Nucleus accumbens (tissue), 56 donors: ENCODE measurements at regions not wholly inside any gene's neighbourhood (a gene's known extent, or its start where the extent isn't known, plus 50 kb on each side); places are given as distances from the start of the nearest gene placed in this dataset.

ENCODE experiments used
- DNase-seq, 56 donors: peaks; one replicate each; lab custom pipeline; 2025; lab: John Stamatoyannopoulos, UW

DNA sequence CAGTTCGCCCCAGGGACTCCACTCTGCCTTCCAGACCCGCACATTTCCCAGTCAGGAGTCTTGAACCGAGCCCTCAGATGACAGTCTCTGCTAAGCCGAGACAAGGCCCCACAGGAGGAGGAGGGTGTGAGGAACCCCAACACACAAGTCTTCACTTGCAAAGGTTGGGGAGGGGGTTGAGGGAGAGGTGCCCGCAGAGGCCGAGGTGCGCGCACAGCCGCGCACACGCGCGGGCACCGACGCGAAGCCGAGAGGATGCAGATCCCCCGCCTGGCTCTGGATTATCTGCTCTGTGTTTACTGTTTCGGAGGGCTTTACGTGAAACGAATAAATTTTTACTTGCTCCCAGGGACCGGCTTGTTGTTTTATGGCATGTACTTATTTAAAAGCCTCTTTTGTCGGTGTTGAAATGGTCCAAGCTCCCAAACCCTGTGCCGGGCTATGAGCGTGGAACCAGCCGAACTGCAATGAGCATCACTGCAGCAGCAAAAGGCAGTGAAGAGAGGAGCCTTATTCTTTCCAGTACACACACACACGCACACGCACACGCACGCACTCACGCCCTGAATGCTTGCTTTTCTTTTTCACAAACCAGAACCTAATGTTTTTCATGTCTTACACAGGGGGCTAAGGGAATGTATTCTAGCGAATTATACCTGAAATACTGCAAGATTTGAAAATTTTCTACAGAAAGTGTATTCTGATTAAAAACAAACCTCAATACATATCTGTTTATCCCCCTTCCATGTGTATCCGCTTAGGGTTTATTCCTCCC lies 297.7 kb downstream of the PARP8 start:
- peak in 22 of 56 donors; percentile 12 to 60 (median 37) for DNase-seq

DNA sequence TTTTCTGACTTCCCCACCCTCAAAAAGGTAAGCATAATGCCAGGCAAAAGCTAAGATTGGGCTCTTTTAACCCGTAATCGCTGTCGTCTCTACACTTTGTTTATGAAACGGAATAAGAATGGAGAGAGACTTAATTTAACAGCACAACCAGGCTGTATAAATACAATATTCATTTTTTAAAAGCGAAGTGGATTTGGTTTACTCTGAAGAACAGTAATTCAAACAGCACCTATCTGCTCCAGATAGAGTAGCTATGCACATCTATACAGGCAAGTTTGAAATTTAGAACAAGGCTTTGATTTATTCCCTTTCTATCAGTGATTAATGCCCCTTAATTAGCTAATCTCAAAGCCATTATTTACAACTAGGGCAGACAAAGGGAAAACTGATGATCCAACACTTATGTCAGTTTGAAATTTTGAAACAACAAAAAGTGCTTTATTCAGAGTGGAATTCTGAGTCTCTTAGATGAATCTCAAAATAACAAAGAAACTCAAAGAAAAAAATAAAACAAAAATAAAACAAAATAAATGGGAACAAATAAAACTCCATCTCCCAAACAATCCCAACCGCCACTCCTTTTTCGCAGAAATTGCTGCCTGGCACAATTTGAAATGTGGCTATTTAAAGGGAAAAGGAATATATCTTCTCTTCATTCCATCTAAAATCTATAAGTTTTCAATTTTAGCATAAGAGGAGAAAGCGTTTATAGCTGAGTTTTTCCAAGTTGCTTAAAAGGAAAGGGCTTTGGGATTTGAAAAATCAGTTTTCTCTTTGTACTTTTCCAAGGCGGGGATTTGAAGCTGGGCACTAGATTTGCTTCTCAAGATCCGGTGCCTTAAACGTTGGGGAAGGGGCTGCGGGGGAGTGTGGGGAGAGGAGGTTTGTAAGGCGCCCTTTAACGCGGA lies 298.6 kb downstream of the PARP8 start:
- DNase-seq = no peak

DNA sequence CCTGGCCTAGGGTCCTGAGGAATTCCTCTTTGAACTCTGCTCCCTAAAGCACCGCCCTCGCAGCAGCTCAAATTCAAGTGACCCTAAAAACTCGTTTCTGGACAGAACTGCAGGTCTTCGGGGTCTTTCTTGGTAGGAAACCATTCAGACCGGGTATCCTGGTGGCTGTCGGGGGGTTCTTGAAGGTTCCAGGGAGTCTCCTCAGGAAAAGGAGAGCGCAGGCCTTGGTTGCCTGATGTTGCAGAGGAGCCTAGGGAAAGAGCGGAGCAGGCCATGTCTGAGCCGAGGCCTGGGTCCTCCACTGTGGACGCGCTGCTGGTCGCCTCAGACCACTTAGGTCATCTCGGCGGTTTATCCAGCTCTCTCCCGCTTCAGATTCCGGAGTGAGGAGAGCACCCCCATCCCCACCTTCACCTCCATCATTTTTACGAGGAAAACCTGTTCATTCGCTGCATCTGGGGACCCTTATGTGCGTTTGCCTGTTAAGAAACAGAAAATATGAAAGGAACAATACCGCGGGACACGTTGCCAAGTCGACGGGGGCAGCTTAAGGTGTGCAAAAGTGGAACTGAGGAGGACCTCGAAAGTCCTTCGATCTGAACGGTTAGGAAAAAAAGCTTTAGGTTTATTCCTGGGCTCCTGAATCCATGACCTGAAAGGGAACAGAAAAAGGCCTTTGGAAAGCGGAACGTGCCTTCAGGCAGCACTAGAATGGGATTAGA lies 299.4 kb downstream of the PARP8 start:
- no peak for DNase-seq

DNA sequence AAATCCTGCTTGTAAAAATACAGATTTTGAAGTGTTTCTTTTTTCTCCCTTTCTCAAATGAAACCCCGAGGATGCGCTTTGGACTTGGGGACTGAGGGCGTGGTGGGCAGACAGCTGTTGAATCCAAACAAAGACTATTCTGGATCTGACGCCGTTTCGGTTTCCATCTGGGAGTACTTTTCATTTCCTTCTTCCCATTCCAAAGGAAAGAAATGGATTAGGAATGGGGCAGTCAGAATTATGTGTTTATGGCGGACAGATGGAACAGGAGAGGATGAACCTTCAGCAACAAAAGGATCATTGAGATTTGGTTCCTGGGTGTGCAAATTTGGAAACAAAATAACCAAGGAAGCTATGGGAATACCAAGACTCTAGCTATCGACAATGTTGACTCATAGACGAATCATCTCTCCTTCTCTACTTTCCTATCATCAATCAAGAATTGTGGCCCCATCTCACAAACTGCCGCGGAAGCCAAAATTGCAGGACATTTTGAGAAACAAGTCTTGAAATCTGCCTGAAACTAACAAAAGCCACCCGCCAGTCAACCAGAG lies 300.6 kb downstream of the PARP8 start:
- DNase-seq = no peak

DNA sequence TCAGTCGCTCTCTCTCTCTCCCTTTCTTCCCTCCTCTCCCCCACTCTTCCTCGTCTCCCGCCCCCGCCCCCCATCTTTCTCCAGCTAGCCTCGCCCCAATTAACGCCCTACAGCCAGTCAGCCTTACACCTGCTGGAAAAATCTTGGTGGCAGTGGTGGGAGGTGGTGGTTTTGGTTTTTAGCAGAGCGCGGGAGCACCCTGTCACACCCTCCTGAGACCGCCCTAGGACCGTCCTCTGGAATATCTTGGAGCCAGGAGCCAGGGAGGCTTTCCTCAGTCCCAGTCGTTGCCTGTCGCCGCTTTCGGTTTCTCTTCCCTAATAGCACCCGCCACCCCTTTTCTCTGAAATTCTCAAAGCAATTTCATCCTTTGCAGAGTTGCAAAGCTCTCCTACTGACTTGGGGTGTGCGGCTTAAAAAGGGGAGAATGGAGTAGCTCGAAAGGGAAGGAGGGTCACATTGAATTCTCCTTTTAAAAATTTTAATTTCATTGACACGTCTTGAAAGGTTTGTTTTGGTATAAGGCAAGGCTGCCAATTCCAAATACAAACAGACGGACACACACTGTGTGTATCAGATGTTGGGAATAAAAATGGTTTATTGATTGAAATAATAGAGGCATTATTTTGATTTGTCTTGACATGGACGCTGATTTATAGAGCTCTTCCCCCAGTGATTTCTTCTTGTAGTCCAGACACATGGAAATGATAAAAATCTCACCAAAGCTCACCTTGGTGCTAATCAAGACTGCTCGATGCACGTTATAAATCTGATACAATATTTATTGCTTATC lies 301.3 kb downstream of the PARP8 start:
- DNase-seq = peak in 16 of 56 donors; percentile 8 to 64 (median 18)

DNA sequence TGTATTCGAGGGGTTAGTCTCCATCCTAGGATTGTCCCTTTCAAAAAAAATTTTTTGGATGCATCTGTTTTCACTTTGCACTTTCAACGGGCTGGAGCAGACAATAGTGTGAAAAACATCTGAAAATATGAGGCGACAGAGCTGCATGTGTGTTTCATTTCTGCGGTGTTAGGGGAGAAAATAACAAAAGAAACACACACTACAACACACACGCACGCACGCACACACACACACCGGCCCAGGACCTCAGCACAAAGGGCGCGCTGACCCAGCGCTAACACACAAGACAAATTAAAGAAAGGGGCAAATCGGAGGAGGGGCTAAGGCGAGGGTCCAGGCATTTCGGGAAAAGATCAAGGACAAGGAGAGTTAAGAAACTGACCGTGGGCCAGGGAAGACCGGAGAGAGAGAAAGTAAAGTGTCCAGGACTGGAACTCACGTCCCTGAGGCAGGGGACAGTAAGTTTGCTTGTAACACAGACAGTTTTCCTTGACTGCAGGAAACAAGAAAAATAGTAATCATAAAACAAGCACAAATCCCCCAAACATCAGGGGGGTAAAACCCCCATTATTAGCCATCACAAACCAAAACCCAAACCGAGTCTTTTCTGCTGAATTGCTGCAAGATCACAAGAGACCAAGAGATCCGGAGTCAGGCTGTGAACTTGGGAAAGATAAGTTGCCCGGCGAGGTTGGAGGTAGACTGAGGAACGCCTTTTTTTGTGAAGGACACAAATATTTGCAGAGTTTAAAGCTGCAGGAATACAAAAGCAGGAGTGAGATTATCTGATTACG lies 302.1 kb downstream of the PARP8 start:
- DNase-seq = peak in 4 of 56 donors; percentile 2 to 41 (median 18)

DNA sequence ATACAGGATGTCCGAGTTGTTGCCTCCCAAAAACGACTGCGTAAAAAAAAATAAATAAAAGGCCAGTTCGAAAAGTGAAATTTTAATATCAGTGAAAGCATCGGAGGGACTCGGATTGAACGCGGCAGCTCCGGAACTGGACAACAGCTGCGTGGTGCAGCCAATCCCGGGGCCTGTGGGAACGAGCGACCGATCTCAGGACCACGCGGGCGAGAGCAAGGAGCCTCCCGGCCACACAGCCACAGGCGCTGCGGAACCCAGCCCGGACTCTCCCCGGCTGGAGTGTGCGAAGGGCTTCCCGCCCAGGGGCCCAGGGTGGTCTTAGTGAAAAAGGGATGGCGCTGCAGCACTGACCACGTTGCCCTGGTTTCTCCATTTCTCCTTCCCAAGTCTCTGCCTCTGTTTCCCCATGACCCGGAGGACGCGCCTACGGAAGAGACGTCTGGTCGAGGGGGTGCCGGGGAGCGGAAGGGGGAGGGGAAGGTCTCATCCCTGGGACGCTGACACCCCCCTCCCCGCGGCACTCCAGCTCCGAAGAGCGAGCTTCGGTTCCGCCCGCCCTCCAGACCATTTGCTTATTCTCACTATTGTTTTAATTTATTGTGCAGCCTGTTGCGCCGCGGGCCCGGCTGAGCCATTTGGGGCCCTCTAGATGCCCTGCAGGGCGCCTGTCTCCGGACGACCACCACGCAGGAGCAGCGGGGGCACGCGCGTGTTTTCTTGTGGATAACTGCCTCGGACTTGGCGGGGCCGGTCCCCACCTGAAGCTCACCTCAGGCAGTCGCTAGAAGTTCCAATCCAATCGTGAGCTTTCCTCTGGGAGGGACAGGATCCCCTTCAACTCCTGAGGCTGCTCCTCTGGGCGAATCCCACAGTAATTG lies 303.0 kb downstream of the PARP8 start:
- DNase-seq = peak in 14 of 56 donors; percentile 4 to 61 (median 30)

DNA sequence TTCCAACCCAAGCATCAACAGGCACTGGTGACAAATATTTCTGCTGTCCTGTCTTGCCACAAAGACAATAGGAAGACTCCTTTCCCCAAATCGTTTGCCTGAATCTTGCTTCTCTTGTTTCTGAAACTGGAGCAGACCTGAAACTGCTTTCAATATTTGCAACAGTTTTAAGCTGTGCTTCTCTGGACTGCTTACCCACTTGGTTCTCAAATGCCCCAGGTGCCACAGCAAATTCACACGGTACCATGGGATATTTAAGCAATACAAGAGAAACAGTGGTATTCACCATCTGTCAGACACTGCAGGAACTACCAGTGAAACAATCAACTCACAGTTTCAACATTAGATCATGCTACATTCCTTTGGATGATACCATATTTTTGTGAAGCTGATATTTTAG lies 309.4 kb downstream of the PARP8 start:
- no peak for DNase-seq

DNA sequence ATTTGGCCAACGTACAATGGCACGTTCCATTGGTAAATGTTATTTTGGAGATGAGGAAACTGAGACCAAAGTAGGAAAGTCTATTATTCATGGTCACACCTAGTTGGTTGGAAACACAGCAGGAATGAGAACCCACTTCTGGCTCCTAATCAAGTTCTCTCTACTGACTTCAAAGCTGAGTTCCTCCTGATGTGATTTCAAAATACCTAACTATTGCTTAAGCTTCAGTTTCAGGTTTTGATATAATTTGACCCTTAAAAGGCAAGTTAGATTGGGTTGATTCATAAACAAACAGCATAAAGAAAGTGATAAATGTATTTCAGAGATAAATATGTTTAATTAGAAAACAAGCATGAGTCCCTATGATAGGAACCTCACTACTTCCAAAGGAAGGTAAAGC lies 312.5 kb downstream of the PARP8 start:
- DNase-seq = no peak

DNA sequence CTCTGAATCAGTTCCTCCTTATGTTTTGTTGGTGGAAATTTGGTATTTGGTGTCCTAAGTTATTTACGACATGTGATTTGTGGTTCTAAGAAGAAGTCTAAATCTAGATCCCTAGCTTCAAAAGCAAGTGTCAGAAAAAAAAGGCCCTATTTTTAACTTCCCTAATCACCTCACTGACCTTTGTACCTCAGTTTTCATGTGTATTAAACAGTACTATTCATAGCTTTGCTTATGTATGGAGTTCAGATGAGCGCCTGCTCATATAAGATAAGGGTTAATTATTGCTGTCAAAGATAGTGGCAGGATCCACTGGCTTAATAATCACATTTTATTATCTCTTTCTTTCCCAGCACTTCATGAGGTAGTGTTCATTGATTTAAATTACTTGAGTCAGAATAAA lies 318.2 kb downstream of the PARP8 start:
- no peak for DNase-seq

DNA sequence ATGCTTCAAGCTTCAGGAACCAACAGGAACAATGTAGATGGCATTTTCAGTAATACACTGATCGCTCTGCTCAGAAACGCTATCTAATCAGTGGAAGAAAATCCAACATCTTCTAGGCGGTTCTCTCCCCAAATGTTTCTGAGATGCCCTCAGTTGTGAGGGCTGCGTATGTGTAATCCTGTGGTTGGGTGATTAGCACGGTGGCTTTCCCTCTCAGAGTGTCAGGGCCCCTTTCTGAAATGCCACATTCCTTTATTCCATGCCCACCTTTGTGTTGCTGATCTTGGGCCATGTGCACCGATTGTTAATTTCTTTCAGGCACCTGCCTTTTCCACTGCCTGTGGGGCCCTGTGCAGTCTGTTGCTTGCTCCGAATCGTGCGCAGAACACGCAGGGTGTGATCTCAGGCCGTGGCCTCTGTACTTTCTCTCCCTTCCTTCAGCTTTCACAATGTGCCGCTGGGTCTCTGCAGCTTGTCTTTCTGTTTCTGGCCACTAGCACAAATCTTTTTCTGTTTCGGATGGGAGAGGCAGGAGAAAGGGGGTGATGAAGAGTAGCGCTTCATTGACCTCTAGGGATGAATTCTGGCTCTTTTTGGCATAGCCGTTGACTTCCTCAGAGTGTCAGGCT lies 324.0 kb downstream of the PARP8 start:
- no peak for DNase-seq

DNA sequence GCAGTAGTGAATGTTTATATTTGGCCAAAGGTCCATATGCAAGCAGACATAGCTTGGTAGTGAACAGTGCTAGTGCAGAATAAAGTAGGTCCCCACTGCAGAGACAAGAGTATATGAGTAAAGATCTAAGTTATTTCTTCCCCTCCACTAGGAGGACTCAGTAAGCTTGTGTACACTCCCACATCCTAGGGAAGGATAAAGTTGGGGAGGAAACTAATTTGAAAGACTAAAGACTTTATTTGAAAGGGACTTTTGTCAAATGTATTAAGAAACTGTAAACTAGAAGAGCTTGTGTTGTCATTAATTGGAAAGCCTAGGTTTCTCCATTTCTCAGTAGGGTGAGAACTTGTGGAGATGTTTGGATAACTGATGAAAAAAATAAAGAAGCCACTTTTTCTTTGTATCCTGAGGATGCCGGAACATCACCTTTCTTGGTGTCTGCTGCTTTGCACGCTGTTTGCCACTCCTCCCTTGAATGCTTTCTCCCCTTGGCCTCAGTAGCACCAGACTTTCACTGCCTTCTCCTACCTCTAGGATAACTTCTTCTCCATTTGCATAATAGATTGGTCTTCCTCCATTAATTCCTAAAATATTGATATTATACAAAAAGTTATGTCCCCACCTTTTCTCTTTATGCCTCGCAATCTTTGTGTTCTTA lies 329.0 kb downstream of the PARP8 start:
- no peak for DNase-seq

DNA sequence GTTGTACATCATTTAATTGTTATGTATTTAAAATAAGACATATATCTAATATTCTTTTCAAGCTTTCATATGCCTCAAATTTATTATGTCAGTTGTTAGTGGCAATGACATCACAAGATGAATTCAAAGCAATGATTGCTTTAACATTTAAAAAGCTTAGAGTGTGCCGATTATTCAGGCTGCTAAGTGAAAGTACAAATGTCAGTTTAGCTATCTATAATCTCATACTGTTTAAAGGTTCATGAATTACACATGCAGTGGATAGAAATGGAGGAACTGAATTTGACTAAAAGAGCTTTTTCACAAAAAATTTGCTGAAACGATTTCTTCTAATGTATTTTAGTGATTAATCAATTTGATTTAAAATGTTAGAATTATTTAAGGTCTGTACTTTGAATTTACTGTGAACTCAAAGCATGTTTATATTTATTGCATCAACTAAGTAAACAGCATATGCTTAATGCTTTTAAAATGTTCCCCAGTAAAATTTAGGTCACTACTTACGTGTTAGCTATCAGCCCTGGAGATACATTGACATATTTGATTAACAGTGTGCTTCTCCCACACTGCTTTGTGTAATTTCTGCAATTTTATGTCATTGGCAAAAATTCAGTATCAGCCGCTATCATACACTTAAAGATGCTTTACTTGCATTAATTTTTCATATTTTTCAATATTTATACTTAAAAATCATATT lies 334.9 kb downstream of the PARP8 start:
- DNase-seq = no peak

DNA sequence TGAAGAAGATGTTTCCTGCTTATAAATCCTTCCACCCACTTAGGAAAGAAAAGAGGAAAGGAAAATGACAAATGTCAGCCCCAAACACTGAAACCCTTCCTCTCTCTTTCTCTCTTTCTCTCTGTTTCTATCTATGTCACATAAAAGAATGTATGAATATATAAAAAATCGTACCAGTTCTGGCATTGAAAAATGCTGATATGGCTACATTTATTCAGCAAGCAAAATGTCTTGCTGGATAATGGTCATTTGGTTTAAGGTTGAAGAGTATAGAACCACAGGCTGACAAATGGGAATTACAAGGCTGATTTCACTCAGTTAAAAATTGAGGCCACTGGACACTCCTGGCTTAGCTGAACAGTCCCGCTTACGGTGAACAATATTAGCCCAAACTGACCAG lies 335.9 kb downstream of the PARP8 start:
- no peak for DNase-seq

DNA sequence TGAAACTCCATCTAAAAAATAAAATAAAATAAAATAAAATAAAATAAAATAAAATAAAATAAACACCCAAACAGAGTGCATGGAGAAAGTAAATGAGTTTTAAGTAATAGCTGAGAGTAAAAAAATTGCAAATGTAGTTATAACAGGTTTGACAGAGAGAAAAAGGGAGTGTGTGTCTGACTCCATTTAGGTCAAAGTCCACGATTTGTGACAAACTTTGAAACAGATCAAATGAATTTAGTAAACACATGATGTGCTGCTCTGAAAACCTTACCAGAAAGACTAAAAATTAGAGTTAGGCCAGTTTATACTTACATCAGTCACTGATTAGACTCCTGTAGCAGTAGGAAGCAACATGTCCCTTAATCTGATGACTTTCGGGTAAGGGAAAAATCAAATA lies 346.6 kb downstream of the PARP8 start:
- DNase-seq = no peak

DNA sequence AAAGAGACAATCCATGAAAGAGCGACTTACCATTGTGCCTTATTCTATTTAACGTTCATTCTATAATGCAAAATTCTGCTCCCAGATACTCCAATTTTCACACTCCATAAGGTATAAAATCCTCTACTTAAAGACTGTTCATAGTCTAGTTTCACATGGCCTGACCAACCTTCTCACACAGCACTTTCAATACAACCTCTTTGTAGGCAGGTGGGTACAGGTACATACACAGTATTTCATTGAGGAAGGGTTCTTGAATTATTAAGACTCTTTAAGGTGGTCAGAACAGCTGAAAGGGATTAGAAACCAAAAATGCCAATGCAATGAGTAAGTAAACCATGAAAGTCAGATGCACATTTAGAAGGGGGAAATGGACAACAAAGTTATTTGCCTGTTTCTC lies 352.0 kb downstream of the PARP8 start:
- no peak for DNase-seq
